Mucosa of rectum (tissue), 2 donors: ENCODE measurements at regions not wholly inside any gene's neighbourhood (a gene's known extent, or its start where the extent isn't known, plus 50 kb on each side); places are given as distances from the start of the nearest gene placed in this dataset.
"Not testable (repeated sequence)": the region's sequence is repeated elsewhere in the genome, so short reads cannot be mapped to it uniquely, and the experiment has no call there.

Source experiments
- H3K27ac ChIP-seq, 2 donors: one replicate each; pipeline ENCODE4 v1.7.0; 2013; ENCODE audit warnings: inconsistent platforms in 2 of 2, low read depth in 2 of 2, low read length in 2 of 2
- H3K27me3 ChIP-seq, 2 donors: one replicate each; pipeline ENCODE4 v1.7.0; 2013; ENCODE audit warnings: low read length in 2 of 2; ENCODE audit not compliant: control insufficient read depth in 2 of 2, insufficient read depth in 2 of 2
- H3K36me3 ChIP-seq, 2 donors: one replicate each; pipeline ENCODE4 v1.7.0; 2013; ENCODE audit warnings: low read length in 2 of 2; ENCODE audit not compliant: control insufficient read depth in 2 of 2, insufficient read depth in 2 of 2
- H3K4me1 ChIP-seq, 2 donors: one replicate each; pipeline ENCODE4 v1.7.0; 2013; ENCODE audit warnings: low read length in 2 of 2, mild to moderate bottlenecking in 1 of 2; ENCODE audit not compliant: control insufficient read depth in 2 of 2, insufficient read depth in 2 of 2
- H3K4me3 ChIP-seq, 2 donors: one replicate each; pipeline ENCODE4 v1.7.0; 2013; ENCODE audit warnings: low read length in 2 of 2
- H3K9ac ChIP-seq, 2 donors: one replicate each; pipeline ENCODE4 v1.7.0; 2013; ENCODE audit warnings: low read length in 2 of 2, low read depth in 1 of 2, mild to moderate bottlenecking in 1 of 2
- H3K9me3 ChIP-seq, 2 donors: one replicate each; pipeline ENCODE4 v1.7.0; 2013; ENCODE audit warnings: low read length in 2 of 2; ENCODE audit not compliant: control insufficient read depth in 2 of 2
- donor health status: healthy.
- donor health status: Normal muscosa, but diverticular disease.

- no peaks in the 10 kb centered on the region for H3K4me1 ChIP-seq
- H3K4me3 ChIP-seq: no peak overlapping the region
- no peaks in the 10 kb centered on the region for H3K9me3 ChIP-seq
- no peaks in the 10 kb centered on the region for H3K36me3 ChIP-seq
- no peaks in the 10 kb centered on the region for H3K27me3 ChIP-seq
- no peak overlapping the region for H3K27ac ChIP-seq
- no peak overlapping the region for H3K9ac ChIP-seq
Observed at GRCh38 chr18:51569153-51569552, 371.7 kb upstream of the MEX3C start.

- H3K27ac ChIP-seq: no peak overlapping the region
- no peaks in the 10 kb centered on the region for H3K36me3 ChIP-seq
- no peak overlapping the region for H3K4me3 ChIP-seq
- H3K4me1 ChIP-seq: no peaks in the 10 kb centered on the region
- no peaks in the 10 kb centered on the region for H3K27me3 ChIP-seq
- H3K9ac ChIP-seq: no peak overlapping the region
- no peaks in the 10 kb centered on the region for H3K9me3 ChIP-seq
Observed at GRCh38 chr18:51569561-51569960, 372.1 kb upstream of the MEX3C start.

- not testable (repeated sequence) for H3K4me3 ChIP-seq
Observed at GRCh38 chr18:51570071-51570470, 372.6 kb upstream of the MEX3C start.

GRCh38 chr18:51573886-51574285 lies 376.4 kb upstream of the MEX3C start:
- H3K9ac ChIP-seq, H3K27ac ChIP-seq, H3K4me1 ChIP-seq, H3K9me3 ChIP-seq, H3K36me3 ChIP-seq, H3K4me3 ChIP-seq, H3K27me3 ChIP-seq: not testable (repeated sequence)

More at GRCh38 chr18:51570071-51570470, 372.6 kb upstream of the MEX3C start:
- not testable (repeated sequence) for H3K36me3 ChIP-seq, H3K9me3 ChIP-seq, H3K4me1 ChIP-seq, H3K27ac ChIP-seq, H3K27me3 ChIP-seq, H3K9ac ChIP-seq

- Histone ChIP-seq H3K4me1 (no peaks in the 10 kb centered on the region), H3K4me3 (no peak overlapping the region), H3K9ac (no peak overlapping the region), H3K9me3 (no peaks in the 10 kb centered on the region), H3K36me3 (no peaks in the 10 kb centered on the region), H3K27ac (no peak overlapping the region), H3K27me3 (no peaks in the 10 kb centered on the region)
Observed at GRCh38 chr18:51575171-51575570, 377.7 kb upstream of the MEX3C start.

- no peak overlapping the region for H3K27ac ChIP-seq
- H3K4me3 ChIP-seq: no peak overlapping the region
- no peaks in the 10 kb centered on the region for H3K27me3 ChIP-seq
- no peak overlapping the region for H3K9ac ChIP-seq
- no peaks in the 10 kb centered on the region for H3K4me1 ChIP-seq
- no peaks in the 10 kb centered on the region for H3K9me3 ChIP-seq
- no peaks in the 10 kb centered on the region for H3K36me3 ChIP-seq
Observed at GRCh38 chr18:51578406-51578980, 381.0 kb upstream of the MEX3C start.

- Histone ChIP-seq H3K9ac (no peak overlapping the region), H3K27ac (no peak overlapping the region), H3K4me1 (no peaks in the 10 kb centered on the region), H3K27me3 (no peaks in the 10 kb centered on the region), H3K9me3 (no peaks in the 10 kb centered on the region), H3K36me3 (no peaks in the 10 kb centered on the region), H3K4me3 (no peak overlapping the region)
Observed at GRCh38 chr18:51580580-51580979, 383.1 kb upstream of the MEX3C start.

GRCh38 chr18:51582551-51582950 lies 385.1 kb upstream of the MEX3C start:
- Histone ChIP-seq H3K9me3 (no peaks in the 10 kb centered on the region), H3K27me3 (no peaks in the 10 kb centered on the region), H3K27ac (no peak overlapping the region), H3K36me3 (no peaks in the 10 kb centered on the region), H3K4me3 (no peak overlapping the region), H3K9ac (no peak overlapping the region), H3K4me1 (no peaks in the 10 kb centered on the region)

GRCh38 chr18:51588616-51589015 lies 391.1 kb upstream of the MEX3C start:
- H3K36me3 ChIP-seq: no peaks in the 10 kb centered on the region
- no peaks in the 10 kb centered on the region for H3K27me3 ChIP-seq
- H3K4me1 ChIP-seq: no peaks in the 10 kb centered on the region
- no peak overlapping the region for H3K27ac ChIP-seq
- H3K4me3 ChIP-seq: no peak overlapping the region
- no peak overlapping the region for H3K9ac ChIP-seq
- no peaks in the 10 kb centered on the region for H3K9me3 ChIP-seq

- no peaks in the 10 kb centered on the region for H3K36me3 ChIP-seq
- H3K4me3 ChIP-seq: no peak overlapping the region
- H3K9ac ChIP-seq: no peak overlapping the region
- H3K9me3 ChIP-seq: no peaks in the 10 kb centered on the region
- H3K27me3 ChIP-seq: no peaks in the 10 kb centered on the region
- H3K27ac ChIP-seq: no peak overlapping the region
- H3K4me1 ChIP-seq: no peaks in the 10 kb centered on the region
Observed at GRCh38 chr18:51593931-51594330, 396.4 kb upstream of the MEX3C start.

- Histone ChIP-seq H3K4me1 (no peaks in the 10 kb centered on the region), H3K9me3 (no peaks in the 10 kb centered on the region), H3K9ac (no peak overlapping the region), H3K4me3 (no peak overlapping the region), H3K36me3 (no peaks in the 10 kb centered on the region), H3K27ac (no peak overlapping the region), H3K27me3 (no peaks in the 10 kb centered on the region)
Observed at GRCh38 chr18:51603111-51603510, 405.6 kb upstream of the MEX3C start.
